Skeletal muscle satellite cell (primary cell): ENCODE measurements at regions not wholly inside any gene's neighbourhood (a gene's known extent, or its start where the extent isn't known, plus 50 kb on each side); places are given as distances from the start of the nearest gene placed in this dataset.

Source experiments
- H3K27me3 ChIP-seq: 2 replicates; pipeline ENCODE4 v1.7.0; 2013; ENCODE audit warnings: low read length; ENCODE audit not compliant: control insufficient read depth, insufficient read depth
- H3K36me3 ChIP-seq: 2 replicates; pipeline ENCODE4 v1.7.0; 2013; ENCODE audit warnings: mild to moderate bottlenecking, control low read depth, low read length; ENCODE audit not compliant: insufficient read depth
- H3K4me1 ChIP-seq: 2 replicates; pipeline ENCODE4 v1.7.0; 2013; ENCODE audit warnings: low read length; ENCODE audit not compliant: control insufficient read depth, insufficient read depth
- H3K4me2 ChIP-seq: 2 replicates; pipeline ENCODE4 v1.7.0; 2013; ENCODE audit warnings: mild to moderate bottlenecking, low read length
- H3K4me3 ChIP-seq: 2 replicates; pipeline ENCODE4 v1.7.0; 2013; ENCODE audit warnings: low read length
- H3K9ac ChIP-seq: 2 replicates; pipeline ENCODE4 v1.7.0; 2013; ENCODE audit warnings: mild to moderate bottlenecking, low read depth, low read length, moderate library complexity
- H3K9me3 ChIP-seq: replicated peaks from 2 replicates; pipeline ENCODE4 v1.7.0; 2013; ENCODE audit warnings: mild to moderate bottlenecking, control low read depth, low read length

DNA sequence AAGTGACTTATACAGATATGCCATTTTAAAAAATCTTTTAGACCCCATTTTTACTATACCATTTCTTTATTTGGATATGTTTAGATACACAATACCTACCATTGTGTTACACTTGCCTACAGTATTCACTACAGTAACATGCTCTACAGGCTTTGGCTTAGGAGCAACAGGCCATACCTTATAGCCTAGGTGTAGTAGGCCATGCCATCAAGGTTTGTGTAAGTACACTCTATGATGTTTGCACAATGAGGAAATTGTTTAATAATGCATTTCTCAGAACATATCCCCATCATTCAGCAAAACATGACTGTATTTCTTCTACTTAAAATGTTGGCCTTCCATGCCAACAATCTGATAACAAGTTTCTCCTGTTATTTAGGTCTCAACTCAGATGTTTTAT lies 1559.5 kb upstream of the TENM4 start:
- Histone ChIP-seq H3K27me3 (no peaks in the 10 kb centered on the region), H3K36me3 (no peaks in the 10 kb centered on the region), H3K4me3 (no peak overlapping the region)

DNA sequence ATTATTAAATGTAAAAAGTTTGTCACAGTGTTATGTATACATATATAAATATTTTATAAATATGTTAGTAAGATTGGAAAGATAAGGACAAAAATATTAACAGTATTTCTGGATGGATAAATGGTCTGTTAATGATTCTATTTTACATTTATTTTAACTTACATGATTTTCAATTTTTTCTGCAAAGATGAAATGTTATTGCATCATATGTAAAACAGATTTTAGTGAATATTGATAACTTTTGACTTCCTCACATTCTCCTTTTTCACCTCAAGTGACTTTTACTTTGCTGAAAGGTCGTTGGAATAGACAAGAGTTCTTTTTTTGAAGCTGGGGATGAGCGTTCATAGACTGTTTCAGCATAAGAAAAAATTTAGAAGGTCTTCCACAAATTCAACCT lies 1554.7 kb upstream of the TENM4 start:
- Histone ChIP-seq H3K4me1 (no peaks in the 10 kb centered on the region), H3K9me3 (no peaks in the 10 kb centered on the region), H3K4me3 (no peak overlapping the region), H3K4me2 (no peak overlapping the region), H3K9ac (no peak overlapping the region), H3K36me3 (no peaks in the 10 kb centered on the region), H3K27me3 (no peaks in the 10 kb centered on the region)

More for the DNA sequence above, 1559.5 kb upstream of the TENM4 start:
- H3K9me3 ChIP-seq, result no peaks in the 10 kb centered on the region
- H3K4me1 ChIP-seq, result peaks cover 5% of the 10 kb centered on the region
- H3K9ac ChIP-seq, result no peak overlapping the region
- no peak overlapping the region for H3K4me2 ChIP-seq

DNA sequence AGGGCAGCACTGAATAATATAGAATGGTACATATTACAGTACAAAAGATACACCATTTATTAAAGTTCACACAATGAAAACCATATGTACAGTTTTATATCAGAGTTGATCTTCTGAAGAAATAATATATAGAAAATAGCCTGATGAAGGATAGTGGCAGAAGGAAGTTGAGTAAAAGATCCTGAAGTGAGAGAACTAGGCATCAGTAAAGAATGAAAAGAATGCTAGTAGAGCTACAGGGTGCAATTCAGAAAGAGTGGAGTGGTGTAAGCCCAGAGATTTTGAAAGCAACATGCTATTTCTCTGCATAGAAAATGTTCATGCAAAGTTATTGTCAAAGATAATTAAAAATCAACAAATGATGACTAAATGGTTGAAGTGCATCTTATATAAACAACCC lies 1552.7 kb upstream of the TENM4 start:
- H3K4me2 ChIP-seq, result no peak overlapping the region
- H3K9me3 ChIP-seq, result no peaks in the 10 kb centered on the region
- no peaks in the 10 kb centered on the region for H3K36me3 ChIP-seq

DNA sequence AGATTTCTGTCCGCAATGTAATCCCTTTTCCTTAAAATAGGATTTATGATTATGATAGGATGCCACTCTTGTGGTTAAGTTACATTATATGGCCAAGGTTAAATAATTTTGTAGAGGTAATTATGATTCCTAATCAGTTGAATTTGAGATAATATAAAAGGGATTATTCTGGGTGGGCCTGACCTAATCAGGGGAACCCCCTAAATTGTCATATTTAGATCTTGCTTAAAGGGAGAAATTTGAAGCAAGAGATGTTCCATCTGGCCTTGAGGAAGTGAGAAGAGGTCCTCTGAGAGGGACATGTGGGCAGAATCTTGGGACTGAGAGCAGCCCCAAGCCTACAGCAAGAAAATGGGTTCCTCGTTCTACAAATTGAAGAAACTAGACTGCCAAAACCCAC lies 1550.1 kb upstream of the TENM4 start:
- Histone ChIP-seq H3K9me3 (no peaks in the 10 kb centered on the region), H3K36me3 (no peaks in the 10 kb centered on the region), H3K4me2 (no peak overlapping the region), H3K4me1 (no peaks in the 10 kb centered on the region), H3K4me3 (no peak overlapping the region), H3K27me3 (no peaks in the 10 kb centered on the region), H3K9ac (no peak overlapping the region)

More for the DNA sequence above, 1552.7 kb upstream of the TENM4 start:
- no peaks in the 10 kb centered on the region for H3K4me1 ChIP-seq
- no peak overlapping the region for H3K9ac ChIP-seq
- H3K27me3 ChIP-seq, result no peaks in the 10 kb centered on the region
- H3K4me3 ChIP-seq, result no peak overlapping the region

DNA sequence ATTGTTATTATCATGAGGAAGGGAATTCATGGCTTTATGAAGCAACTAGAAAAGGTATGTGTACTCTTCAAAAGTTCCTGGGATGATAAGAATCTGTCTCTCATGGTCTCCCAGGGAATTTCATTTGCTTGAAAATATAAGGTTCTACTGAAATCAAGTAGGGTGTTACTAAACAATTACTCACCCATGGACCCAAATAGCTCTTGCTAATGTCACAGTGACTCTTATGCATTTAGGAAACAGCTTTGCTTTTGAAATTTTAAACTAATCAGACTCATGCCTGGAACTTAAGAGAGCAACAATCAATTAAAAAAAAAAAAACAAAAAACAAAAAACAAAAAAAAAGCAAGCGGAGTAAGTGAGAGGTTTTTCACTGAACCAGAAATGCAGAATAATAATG lies 1546.3 kb upstream of the TENM4 start:
- no peak overlapping the region for H3K4me2 ChIP-seq

DNA sequence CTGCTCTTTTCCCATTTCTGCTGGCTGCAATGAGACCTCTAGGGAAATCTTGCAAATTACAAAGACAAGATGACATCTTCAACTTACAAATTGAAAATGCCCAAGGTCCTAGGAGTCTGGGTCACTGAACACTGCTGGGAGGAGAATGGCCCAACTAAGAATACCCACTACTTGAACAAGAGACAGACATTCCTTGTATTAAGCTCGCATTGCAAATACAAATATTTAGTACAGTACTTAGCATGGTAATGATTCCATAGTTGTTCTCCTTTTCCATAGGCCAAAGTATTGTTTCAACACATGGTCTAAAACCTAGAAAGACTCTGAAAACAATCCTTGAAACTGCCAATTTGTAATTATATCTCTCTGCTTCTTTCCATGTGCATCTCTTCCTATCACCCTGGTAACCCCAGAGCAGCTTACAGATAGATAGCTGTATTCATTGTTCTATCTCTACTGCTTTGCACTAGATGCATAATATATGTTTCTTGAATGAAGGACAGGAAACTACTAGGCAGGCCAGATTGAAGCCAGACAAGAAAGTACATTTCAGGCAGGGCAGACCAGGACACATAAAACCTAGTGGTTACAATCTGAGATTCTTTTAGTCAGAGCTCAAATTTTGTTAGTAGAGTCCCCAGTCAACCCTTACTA lies 1545.7 kb upstream of the TENM4 start:
- Histone ChIP-seq H3K4me1 (no peaks in the 10 kb centered on the region), H3K36me3 (no peaks in the 10 kb centered on the region), H3K9ac (no peak overlapping the region), H3K27me3 (no peaks in the 10 kb centered on the region), H3K4me2 (no peak overlapping the region), H3K9me3 (no peaks in the 10 kb centered on the region), H3K4me3 (no peak overlapping the region)

More for the DNA sequence above, 1546.3 kb upstream of the TENM4 start:
- no peak overlapping the region for H3K9ac ChIP-seq
- H3K9me3 ChIP-seq, result no peaks in the 10 kb centered on the region
- no peaks in the 10 kb centered on the region for H3K4me1 ChIP-seq
- H3K4me3 ChIP-seq, result no peak overlapping the region
- H3K36me3 ChIP-seq, result no peaks in the 10 kb centered on the region
- H3K27me3 ChIP-seq, result no peaks in the 10 kb centered on the region

DNA sequence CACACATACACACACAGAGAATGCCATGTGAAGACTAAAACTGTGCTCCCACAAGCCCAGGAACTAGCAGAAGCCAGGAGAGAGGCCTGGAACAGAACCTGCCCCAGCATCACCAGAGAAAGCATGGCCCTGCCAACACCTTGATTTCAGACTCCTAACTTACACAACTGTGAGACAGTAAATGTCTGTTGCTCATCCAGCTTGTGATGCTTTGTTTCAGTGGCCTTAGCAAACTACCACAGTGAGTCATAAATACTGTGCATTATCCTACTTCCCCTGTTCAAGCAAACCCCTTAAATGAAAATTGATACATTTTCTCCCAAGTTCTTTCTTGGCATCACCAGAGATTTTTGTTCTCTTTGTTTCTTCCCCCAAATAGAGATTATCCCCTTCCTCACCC lies 1539.4 kb upstream of the TENM4 start:
- Histone ChIP-seq H3K36me3 (no peaks in the 10 kb centered on the region), H3K27me3 (no peaks in the 10 kb centered on the region), H3K4me1 (peaks cover 5% of the 10 kb centered on the region), H3K9me3 (no peaks in the 10 kb centered on the region), H3K4me2 (no peak overlapping the region), H3K9ac (no peak overlapping the region), H3K4me3 (no peak overlapping the region)

DNA sequence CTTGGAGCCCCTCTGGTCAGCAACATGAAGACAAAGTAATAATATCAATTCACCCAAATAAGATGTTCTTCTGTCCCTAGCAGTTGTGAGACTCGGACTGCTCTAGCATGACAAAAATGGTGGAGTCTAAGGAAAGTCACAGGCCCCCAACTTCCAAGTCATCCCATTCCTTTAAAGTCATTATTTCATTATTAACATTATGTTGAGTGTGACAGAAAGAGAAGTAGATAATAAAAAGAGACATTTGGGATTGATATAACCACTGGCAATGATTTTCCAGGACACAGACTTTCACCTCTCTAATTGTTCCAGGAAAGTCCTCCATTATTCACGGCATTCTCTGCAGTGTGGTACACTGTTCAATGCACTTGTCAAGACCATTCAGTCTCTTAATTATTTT lies 1533.0 kb upstream of the TENM4 start:
- Histone ChIP-seq H3K36me3 (no peaks in the 10 kb centered on the region), H3K4me2 (no peak overlapping the region), H3K9me3 (no peaks in the 10 kb centered on the region), H3K4me3 (no peak overlapping the region), H3K27me3 (no peaks in the 10 kb centered on the region), H3K4me1 (no peaks in the 10 kb centered on the region), H3K9ac (no peak overlapping the region)

DNA sequence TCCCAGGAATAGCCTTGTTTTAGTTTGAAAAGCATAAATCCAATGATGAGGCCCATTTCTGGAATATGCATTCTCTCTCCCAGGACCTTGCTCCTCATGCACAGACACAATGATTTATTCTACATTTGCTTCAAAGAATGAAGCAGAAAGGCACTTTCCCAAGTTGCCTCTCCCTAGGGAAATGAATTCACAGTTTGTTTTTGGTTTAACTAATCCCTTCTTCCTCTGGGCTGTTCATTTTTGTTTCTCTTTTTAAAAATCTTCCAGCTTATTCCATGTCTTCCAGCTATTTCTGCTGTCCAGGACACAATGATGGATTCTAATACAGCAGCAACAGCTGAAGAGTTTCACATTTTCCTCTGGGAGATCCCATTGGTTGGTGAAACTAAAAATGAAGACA lies 1529.2 kb upstream of the TENM4 start:
- no peak overlapping the region for H3K4me2 ChIP-seq
- no peak overlapping the region for H3K4me3 ChIP-seq

DNA sequence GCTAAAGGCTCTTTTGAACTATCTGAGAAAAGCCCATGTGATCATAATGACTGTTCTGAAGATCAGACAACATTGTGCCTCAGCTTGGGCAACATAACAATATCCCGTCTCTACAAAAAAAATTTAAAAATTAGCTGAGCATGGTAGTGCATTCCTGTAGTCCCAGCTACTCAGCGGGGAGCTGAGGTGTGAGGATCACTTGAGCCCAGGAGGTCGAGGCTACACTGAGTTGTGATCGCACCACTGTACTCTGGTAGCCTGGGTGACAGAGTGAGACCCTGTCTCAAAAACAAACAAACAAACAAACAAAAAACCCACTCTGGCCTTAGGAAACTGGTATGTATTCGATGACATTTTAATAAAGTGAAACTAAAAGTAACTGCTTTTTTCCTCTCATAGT lies 1526.8 kb upstream of the TENM4 start:
- Histone ChIP-seq H3K9ac (no peak overlapping the region), H3K9me3 (no peaks in the 10 kb centered on the region), H3K4me2 (no peak overlapping the region), H3K4me3 (no peak overlapping the region), H3K4me1 (no peaks in the 10 kb centered on the region), H3K27me3 (no peaks in the 10 kb centered on the region), H3K36me3 (no peaks in the 10 kb centered on the region)

More for the DNA sequence above, 1529.2 kb upstream of the TENM4 start:
- Histone ChIP-seq H3K4me1 (no peaks in the 10 kb centered on the region), H3K27me3 (no peaks in the 10 kb centered on the region), H3K9me3 (no peaks in the 10 kb centered on the region), H3K9ac (no peak overlapping the region), H3K36me3 (no peaks in the 10 kb centered on the region)

DNA sequence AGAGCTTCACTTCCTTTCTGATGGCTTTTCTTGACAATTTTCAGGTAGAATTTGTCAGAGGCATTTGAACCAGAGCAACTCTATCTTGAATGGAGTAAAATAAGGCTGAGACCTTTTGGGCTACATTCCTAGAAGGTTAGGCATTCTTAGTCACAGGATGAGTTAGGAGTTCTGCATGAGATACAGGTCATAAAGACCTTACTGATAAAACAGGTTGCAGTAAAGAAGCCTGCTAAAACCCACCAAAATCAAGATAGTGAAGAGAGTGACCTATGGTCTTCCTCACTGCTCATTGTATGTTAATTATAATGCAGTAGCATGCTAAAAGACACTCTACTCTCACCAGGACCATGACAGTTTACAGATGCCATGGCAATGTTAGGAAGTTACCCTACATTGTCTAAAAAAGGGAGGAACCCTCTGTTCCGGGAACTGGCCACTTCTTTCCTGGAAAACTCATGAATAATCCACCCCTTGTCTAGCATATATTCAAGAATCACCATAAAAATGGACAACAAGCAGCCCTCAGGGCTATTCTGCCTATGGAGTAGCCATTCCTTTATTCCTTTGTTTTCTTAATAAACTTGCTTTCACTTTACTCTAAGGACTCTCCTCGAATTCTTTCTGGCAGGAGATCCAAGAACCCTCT lies 1519.7 kb upstream of the TENM4 start:
- H3K4me1 ChIP-seq, result peaks cover 14% of the 10 kb centered on the region
- H3K4me3 ChIP-seq, result no peak overlapping the region
- H3K9ac ChIP-seq, result no peak overlapping the region
- no peaks in the 10 kb centered on the region for H3K9me3 ChIP-seq
- no peaks in the 10 kb centered on the region for H3K36me3 ChIP-seq
- no peaks in the 10 kb centered on the region for H3K27me3 ChIP-seq
- H3K4me2 ChIP-seq, result no peak overlapping the region

DNA sequence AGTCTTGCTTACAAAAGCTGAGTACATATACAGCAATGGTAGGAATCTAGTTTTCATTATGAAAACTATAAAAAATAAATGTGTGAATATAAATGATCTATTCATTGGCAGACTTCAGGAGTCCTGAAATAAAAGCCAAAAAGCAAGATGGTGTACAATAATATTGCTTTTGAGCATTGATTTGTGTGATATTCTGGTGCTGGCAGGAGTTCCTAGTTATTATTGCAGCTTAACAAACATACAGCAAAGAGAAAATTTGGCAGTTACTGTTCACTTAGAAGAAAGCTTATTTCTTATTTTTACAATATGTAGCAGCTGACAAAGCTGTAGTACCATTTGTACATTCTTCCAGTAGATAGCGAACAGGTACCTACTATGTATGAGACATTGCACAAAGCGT lies 1518.9 kb upstream of the TENM4 start:
- Histone ChIP-seq H3K4me2 (no peak overlapping the region), H3K4me1 (peaks cover 14% of the 10 kb centered on the region), H3K27me3 (no peaks in the 10 kb centered on the region), H3K9me3 (no peaks in the 10 kb centered on the region), H3K4me3 (no peak overlapping the region), H3K9ac (no peak overlapping the region), H3K36me3 (no peaks in the 10 kb centered on the region)
